C1 segment of cervical spinal cord (tissue), 14 donors: ENCODE measurements at regions not wholly inside any gene's neighbourhood (a gene's known extent, or its start where the extent isn't known, plus 50 kb on each side); places are given as distances from the start of the nearest gene placed in this dataset.

Experiments used
- DNase-seq, 14 donors: peaks; one replicate each; lab custom pipeline; 2025; lab: John Stamatoyannopoulos, UW

GRCh38 chr5:68431186-68431585 lies 215.6 kb downstream of the PIK3R1 start:
- DNase-seq = no peak

- DNase-seq = no peak
These were observed 216.2 kb downstream of the PIK3R1 start for GRCh38 chr5:68431601-68432337.

DNA sequence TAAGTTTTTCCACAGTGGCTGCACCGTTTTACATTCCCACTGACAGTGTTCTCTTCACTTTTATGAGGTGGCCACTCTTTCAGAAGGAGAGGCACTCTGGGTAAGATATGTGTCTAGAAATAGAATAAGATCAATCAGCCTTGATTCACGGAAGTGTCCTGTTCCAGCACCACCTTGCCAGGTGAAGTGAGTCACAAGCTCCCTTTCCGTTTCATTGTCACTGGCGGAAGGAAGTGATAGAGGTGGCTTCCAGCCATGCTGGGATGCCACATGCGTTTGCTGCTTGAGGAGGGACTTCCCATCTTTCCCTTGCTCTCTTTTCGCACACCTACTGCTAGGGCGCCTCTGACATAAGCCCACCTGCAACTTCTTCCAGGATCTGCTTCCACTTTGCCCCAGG lies 217.1 kb downstream of the PIK3R1 start:
- no peak for DNase-seq

DNA sequence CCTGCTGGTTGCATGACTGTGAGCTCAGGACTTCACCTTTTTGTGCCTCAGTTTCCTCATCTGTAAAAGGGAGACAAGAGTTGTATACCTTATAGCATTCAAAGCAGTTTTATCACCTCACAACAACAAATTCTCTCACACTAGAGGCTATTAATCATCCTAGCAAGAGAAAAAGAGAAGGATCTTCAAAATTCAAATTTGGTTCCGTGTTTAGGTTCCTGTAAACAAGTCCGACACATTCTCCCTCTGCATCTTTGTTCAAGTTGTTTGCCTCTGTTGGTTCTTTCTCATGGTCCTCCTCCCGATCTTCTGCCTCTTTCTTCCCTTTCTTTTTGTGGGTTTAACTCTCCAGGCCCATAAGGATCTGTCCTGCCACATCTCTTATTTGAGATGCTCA lies 218.0 kb downstream of the PIK3R1 start:
- DNase-seq = no peak

DNA sequence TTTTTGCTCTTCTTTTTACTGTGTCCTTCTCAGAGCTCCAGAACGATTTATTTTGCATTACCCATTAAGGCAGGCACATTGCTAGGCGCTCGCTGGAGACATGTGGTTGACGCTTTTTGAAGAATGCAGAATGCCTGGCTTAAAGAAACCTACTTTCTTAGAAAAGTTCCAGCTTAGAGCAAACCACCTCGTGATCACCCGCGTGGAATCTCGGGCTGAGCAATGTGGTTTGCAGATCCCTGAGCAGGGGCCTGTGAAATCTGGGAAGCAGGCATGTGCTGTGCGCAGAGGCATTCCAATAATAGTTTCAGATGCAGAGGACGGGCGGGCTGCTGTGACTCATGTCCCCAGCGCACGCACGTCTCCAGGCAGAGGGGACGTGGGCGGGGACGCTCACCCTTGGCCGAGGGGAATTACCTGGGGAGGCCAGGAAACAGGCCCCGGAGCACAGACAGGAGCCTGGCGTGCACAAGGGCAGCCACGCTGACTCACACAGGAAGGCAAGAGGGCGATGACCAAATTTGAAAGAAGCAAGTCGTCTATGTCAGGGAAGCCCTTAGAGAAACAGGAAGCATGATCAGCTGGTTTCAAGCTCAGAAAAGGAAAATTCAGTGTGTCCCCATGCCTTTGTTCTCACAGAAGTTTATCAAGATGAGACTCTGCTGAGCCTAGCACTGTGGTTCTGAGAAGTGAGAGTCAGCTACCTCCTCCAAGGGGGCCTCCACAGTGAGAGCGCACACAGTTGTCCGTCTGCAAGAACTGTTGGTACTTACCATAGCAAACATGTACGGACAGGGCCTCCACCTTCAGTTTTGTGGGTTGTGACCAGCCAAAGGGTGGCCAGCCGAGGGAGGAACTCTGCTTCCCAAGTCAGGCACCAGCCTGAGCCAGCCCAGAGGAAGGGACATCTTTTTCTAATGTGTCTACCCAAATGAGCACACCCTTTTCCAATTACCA lies 218.6 kb downstream of the PIK3R1 start:
- DNase-seq = peak in 8 of 14 donors; percentile 30 to 70 (median 42)

DNA sequence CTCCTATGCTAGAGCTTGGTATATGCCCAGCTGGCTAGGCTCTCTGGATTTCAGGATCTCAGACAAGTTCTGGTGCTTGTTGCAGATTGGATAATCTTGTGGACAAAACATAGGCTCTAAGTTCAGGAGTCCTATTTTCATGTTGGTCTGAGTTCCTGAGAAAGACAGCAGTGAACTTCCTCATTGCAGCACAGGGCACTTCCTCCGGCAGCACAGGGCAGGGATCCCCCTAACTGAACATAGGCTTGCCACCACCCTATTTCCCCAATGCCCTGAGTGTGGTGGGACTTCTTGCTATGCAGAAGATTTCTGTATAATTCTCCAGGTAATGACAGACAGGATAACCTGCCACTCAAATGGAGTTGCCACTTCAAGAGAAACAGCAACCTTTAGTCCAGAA lies 220.1 kb downstream of the PIK3R1 start:
- peak in 2 of 14 donors; percentile 10 to 15 for DNase-seq

GRCh38 chr5:68436686-68437520 lies 221.3 kb downstream of the PIK3R1 start:
- DNase-seq = no peak

GRCh38 chr5:68438876-68439275 lies 223.3 kb downstream of the PIK3R1 start:
- DNase-seq = no peak

DNA sequence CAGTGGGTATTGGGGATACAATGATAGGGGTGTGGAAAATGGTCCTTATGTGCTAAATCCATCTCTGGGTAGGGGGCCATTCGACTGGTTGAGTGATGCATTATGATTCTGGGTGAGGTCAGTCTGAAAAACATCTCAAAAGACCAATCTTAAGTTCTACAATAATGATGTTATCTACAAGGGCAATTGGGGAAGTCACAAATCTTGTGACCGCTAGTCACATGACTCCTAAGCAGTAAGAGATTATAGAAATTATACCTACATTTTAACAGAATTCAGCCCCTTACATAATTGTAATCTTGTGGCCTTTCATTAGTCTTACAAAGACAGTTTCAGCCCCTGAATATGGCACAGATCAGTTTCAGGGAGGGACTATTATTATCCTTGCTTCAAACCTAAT lies 224.7 kb downstream of the PIK3R1 start:
- no peak for DNase-seq

- no peak for DNase-seq
These were observed 225.1 kb downstream of the PIK3R1 start for GRCh38 chr5:68440651-68441050.

- DNase-seq = no peak
These were observed 225.9 kb downstream of the PIK3R1 start for GRCh38 chr5:68441309-68442073.

DNA sequence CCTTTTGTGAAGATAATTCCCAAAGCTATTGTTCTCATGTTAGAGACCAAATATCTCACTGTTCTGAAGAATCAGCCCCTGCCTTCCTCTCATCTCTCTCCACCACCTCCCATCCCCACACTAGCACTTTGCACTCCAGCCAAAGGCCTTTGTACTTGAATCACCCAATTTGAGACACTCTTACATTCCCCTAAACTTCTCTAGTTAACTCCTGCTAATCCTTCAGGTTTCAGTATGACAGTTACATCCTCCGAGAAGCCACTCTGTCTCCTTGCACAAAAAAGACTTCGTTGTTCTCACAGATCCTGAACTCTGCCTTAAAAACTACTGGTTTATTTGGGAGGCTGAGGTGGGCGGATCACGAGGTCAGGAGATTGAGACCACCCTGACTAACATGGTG lies 227.5 kb downstream of the PIK3R1 start:
- no peak for DNase-seq

- DNase-seq = no peak
These were observed 228.5 kb downstream of the PIK3R1 start for GRCh38 chr5:68444048-68444447.

DNA sequence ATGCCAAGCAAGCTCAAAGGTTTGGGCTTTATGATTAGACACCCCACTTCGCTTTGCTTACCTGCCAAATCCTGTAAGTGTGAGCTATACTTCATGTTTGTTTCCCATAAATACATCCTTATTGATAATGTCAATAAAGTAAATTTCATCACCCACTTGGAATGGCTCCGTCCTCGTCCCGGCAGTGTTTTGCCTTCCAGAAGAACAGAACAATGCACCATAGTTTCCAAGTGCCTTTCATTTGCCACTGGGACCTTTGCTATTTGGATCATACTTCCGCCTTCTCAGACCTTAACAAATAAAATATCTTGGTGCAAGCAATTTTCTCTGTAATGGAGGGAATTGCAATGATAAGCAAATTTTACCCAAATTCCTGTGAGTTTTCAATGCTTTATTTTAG lies 229.3 kb downstream of the PIK3R1 start:
- DNase-seq = no peak

GRCh38 chr5:68445257-68446069 lies 229.9 kb downstream of the PIK3R1 start:
- no peak for DNase-seq

DNA sequence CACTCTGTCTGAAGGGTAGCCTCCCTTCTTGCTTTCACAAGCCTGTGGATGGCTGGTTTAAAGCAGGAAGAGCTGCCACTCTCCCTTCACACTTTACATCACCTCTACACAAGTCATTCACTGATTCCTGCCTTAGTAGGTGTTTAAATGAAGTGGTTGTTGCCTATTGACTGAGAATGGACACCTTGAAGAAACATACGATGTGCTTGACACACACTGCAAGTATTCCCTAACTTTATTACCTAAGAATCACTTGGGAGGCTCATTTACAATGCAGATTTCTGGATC lies 230.5 kb downstream of the PIK3R1 start:
- DNase-seq = no peak

- DNase-seq = no peak
These were observed 230.9 kb downstream of the PIK3R1 start for GRCh38 chr5:68446487-68446894.

DNA sequence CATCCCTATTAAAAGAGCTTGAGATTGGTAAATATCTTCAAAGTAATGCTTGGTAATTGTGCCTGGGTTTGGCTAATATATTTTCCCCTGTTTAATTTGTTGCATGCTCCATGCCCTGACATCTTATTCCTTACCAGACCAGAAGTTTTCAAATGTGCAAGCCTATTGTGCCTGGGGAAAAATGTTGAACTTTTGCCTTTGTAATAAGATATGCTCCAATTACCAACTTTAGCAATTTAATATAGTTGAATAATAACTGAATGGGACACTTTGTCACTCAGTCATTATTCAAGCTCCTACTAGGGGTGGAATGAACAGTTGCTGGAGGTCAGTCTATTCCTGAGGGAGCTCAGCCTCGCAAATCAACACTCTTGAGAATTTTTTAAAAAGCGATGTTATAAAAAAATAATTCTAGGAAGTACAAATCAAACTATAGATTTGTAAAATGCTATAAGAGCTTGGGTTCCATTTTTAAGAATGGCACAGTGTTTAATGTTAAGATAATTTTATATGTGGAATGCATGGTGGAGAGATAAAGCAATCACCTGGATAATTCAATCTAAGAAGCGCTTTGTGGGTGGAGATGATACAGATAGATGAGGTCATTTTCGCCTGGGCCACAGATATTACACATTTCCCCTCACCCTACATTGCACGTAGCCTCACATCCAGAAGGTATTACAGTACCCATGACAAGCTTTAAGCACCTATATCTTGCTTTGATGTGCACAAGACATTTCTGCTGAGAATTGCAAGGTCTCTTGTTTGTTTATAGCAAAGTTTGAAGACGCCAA lies 231.8 kb downstream of the PIK3R1 start:
- DNase-seq = no peak

DNA sequence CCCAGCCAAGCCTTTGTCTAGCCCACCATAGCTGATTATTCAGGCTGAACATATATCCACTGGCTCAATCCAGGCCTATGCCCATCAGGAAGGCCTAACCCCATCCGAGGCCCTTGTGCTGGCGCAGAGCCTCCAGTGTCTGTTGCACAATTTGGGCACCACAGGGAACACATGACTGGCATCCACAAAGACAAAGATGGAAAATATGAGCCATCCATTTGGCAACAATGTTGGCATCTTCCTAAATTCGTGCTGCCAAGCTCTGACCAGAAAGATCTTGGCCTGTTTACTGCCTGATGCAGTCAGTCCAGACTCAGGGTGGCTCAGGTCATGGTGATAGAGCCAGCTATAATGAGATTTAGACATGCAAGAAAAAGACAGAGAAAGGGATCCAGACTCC lies 233.8 kb downstream of the PIK3R1 start:
- peak in 3 of 14 donors; percentile 14 to 72 (median 34) for DNase-seq
